HCT116 (cell line): ENCODE measurements at regions not wholly inside any gene's neighbourhood (a gene's known extent, or its start where the extent isn't known, plus 50 kb on each side); places are given as distances from the start of the nearest gene placed in this dataset.

Experiments used
- ATAC-seq: fragments of 200-7000 bp; cut with Tn5 transposase; 2 replicates; pipeline ENCODE4 v1.9.1; 2020; ENCODE audit warnings: mild to moderate bottlenecking, moderate library complexity
- BruUV-seq: library from RNA; stranded (reverse); fragments of 400-500 nt; replicated peaks from 2 replicates; lab custom pipeline; 2021; lab: Mats Ljungman, UMichigan
- CTCF ChIA-PET: fragments of 300-600 bp; sonication (Branson Sonifier 250); formaldehyde crosslinking; loops from one replicate; lab custom pipeline; 2021; ENCODE audit warnings: antibody characterized with exemption; lab: Charles Lee
- POLR2A ChIA-PET: fragments of 300-600, 350-600 bp; sonication (Branson Sonifier 250); formaldehyde crosslinking; loops from one replicate; lab custom pipeline; 2021; ENCODE audit warnings: antibody characterized with exemption; lab: Charles Lee
- RAD21 ChIA-PET, 2 experiments: fragments of 300-600 bp; sonication (Branson Sonifier 250); formaldehyde crosslinking; loops; one replicate each; lab custom pipeline; 2023; ENCODE audit warnings: low total read pairs in 2 of 2; ENCODE audit not compliant: uncharacterized antibody in 2 of 2, unreplicated experiment in 2 of 2, low non-redundant PET in 1 of 2; lab: Charles Lee
- DNase-seq: peaks from one replicate; pipeline ENCODE4 v3.0.0-alpha.2; 2010; ENCODE audit warnings: low read depth, low spot score
- H2AFZ ChIP-seq: fragments of 200-600 bp; shearing (Covaris generic), sonication (generic); 2 replicates; pipeline ENCODE4 v1.6.1; 2017; ENCODE audit warnings: low read depth, mixed run types, mixed read lengths, antibody characterized with exemption, low read length; ENCODE audit not compliant: poor library complexity, severe bottlenecking
- H3K27ac ChIP-seq: 2 replicates; pipeline ENCODE4 v1.5.1; 2012; ENCODE audit warnings: low read depth, low read length
- H3K27me3 ChIP-seq: fragments of 200-600 bp; sonication (generic); 2 replicates; pipeline ENCODE4 v1.6.1; 2016; ENCODE audit warnings: mixed run types, low read length, mixed read lengths; ENCODE audit not compliant: insufficient read depth
- H3K36me3 ChIP-seq, 2 experiments: fragments of 200-500 bp in 1 of 2; fragments of 200-600 bp in 1 of 2; sonication (Bioruptor generic) in 1 of 2; sonication (generic) in 1 of 2; 2 replicates each; pipeline versions ENCODE4 v1.5.1 to v1.6.1; 2014 to 2016; ENCODE audit warnings: low read length in 2 of 2, inconsistent platforms in 1 of 2, mixed read lengths in 1 of 2, mixed run types in 1 of 2; ENCODE audit not compliant: insufficient read depth in 2 of 2, control insufficient read depth in 1 of 2
- H3K4me1 ChIP-seq, 2 experiments: fragments of 200-600 bp in 1 of 2; sonication (generic) in 1 of 2; 2 replicates each; pipeline versions ENCODE4 v1.5.1 to v1.6.1; 2012 to 2017; ENCODE audit warnings: low read length in 2 of 2, inconsistent platforms in 1 of 2, mild to moderate bottlenecking in 1 of 2, mixed read lengths in 1 of 2, mixed run types in 1 of 2, moderate library complexity in 1 of 2; ENCODE audit not compliant: insufficient read depth in 2 of 2, control insufficient read depth in 1 of 2
- H3K4me2 ChIP-seq: fragments of 200-600 bp; sonication (generic); 2 replicates; pipeline ENCODE4 v1.6.1; 2017; ENCODE audit warnings: mixed run types, low read length, mixed read lengths
- H3K4me3 ChIP-seq, 2 experiments: fragments of 200-600 bp in 1 of 2; sonication (generic) in 1 of 2; replicated peaks in 1 of 2; 2 replicates each; pipeline ENCODE4 v1.5.1; 2011 to 2016; ENCODE audit warnings: low read length in 2 of 2, control low read depth in 1 of 2, low read depth in 1 of 2, mild to moderate bottlenecking in 1 of 2, mixed read lengths in 1 of 2, mixed run types in 1 of 2
- H3K79me2 ChIP-seq: fragments of 200-600 bp; sonication (generic); 2 replicates; pipeline ENCODE4 v1.6.1; 2017; ENCODE audit warnings: mild to moderate bottlenecking, mixed run types, low read length, moderate library complexity, mixed read lengths; ENCODE audit not compliant: insufficient read depth
- H3K9ac ChIP-seq: fragments of 200-600 bp; sonication (generic); 2 replicates; pipeline ENCODE4 v1.6.1; 2016; ENCODE audit warnings: low read length, mixed read lengths
- H3K9me2 ChIP-seq: fragments of 200-600 bp; sonication (generic), shearing (Covaris generic); 2 replicates; pipeline ENCODE4 v1.6.1; 2017; ENCODE audit warnings: mixed run types, mild to moderate bottlenecking, moderate library complexity; ENCODE audit not compliant: insufficient read depth
- H3K9me3 ChIP-seq, 2 experiments: fragments of 200-500 bp in 1 of 2; fragments of 200-600 bp in 1 of 2; sonication (Bioruptor generic) in 1 of 2; sonication (generic) in 1 of 2; 2 replicates each; pipeline ENCODE4 v1.6.1; 2014 to 2017; ENCODE audit warnings: low read length in 2 of 2, mixed read lengths in 2 of 2, inconsistent platforms in 1 of 2, low read depth in 1 of 2, mild to moderate bottlenecking in 1 of 2, mixed run types in 1 of 2, moderate library complexity in 1 of 2; ENCODE audit not compliant: control insufficient read depth in 1 of 2, insufficient read depth in 1 of 2
- H4K20me1 ChIP-seq: fragments of 200-600 bp; sonication (generic), shearing (Covaris generic); 2 replicates; pipeline ENCODE4 v1.6.1; 2017; ENCODE audit warnings: mixed run types, mild to moderate bottlenecking, moderate library complexity; ENCODE audit not compliant: insufficient read depth
- ATF3 ChIP-seq: IDR thresholded peaks from 2 replicates; pipeline ENCODE4 v1.6.1; 2012
- CBX3 ChIP-seq: IDR thresholded peaks from 2 replicates; pipeline ENCODE4 v1.6.1; 2012; ENCODE audit warnings: low read depth
- CEBPB ChIP-seq: IDR thresholded peaks from 2 replicates; pipeline ENCODE4 v1.6.1; 2012; ENCODE audit warnings: low read depth
- EGR1 ChIP-seq: IDR thresholded peaks from 2 replicates; pipeline ENCODE4 v1.6.1; 2012; ENCODE audit warnings: low read depth
- ELF1 ChIP-seq: IDR thresholded peaks from 2 replicates; pipeline ENCODE4 v1.6.1; 2012; ENCODE audit warnings: low read depth, borderline replicate concordance
- EZH2phosphoT487 ChIP-seq: fragments of 200-600 bp; IDR thresholded peaks from 2 replicates; pipeline ENCODE4 v1.6.1; 2018; ENCODE audit warnings: antibody characterized with exemption, borderline replicate concordance
- JUND ChIP-seq: IDR thresholded peaks from 2 replicates; pipeline ENCODE4 v1.6.1; 2012
- POLR2A ChIP-seq: IDR thresholded peaks from 2 replicates; pipeline ENCODE4 v1.7.0; 2011; ENCODE audit warnings: borderline replicate concordance; ENCODE audit not compliant: insufficient read depth, insufficient read length; ENCODE audit errors: extremely low read depth
- POLR2AphosphoS5 ChIP-seq: IDR thresholded peaks from 2 replicates; pipeline ENCODE4 v1.6.1; 2011; ENCODE audit warnings: mild to moderate bottlenecking, low read depth, low read length, moderate library complexity
- RAD21 ChIP-seq: IDR thresholded peaks from 2 replicates; pipeline ENCODE4 v1.6.1; 2012; ENCODE audit warnings: low read depth, mild to moderate bottlenecking
- SIN3A ChIP-seq: IDR thresholded peaks from 2 replicates; pipeline ENCODE4 v1.6.1; 2012; ENCODE audit warnings: low read depth
- SRF ChIP-seq: IDR thresholded peaks from 2 replicates; pipeline ENCODE4 v1.6.1; 2012; ENCODE audit warnings: low read depth
- TCF7L2 ChIP-seq: IDR thresholded peaks from 2 replicates; pipeline ENCODE4 v1.7.0; 2011; ENCODE audit warnings: borderline replicate concordance, inconsistent platforms; ENCODE audit not compliant: insufficient read depth, insufficient read length; ENCODE audit errors: extremely low read depth
- ZFX ChIP-seq: fragments of 450-650 bp; IDR thresholded peaks from 2 replicates; pipeline ENCODE4 v1.6.1; 2017
- ZNF274 ChIP-seq: fragments of 200-500 bp; sonication (Bioruptor generic); IDR thresholded peaks from 2 replicates; pipeline ENCODE4 v1.6.1; 2014; ENCODE audit warnings: mild to moderate bottlenecking, low read depth, low read length, inconsistent platforms
- intact Hi-C: fragments of 100-400 bp; cut with micrococcal nuclease; formaldehyde crosslinking; loops from 2 replicates; pipeline ENCODE4 v1.10.0; 2022
- TF ChIP-seq, protein P1 (sequence below): IDR thresholded peaks from 2 replicates; pipeline ENCODE4 v1.6.1; 2011; ENCODE audit warnings: mild to moderate bottlenecking, low read length, moderate library complexity; ENCODE audit not compliant: insufficient replicate concordance; ENCODE audit errors: extremely low read depth
- TF ChIP-seq, protein P2 (sequence below), 3 experiments: fragments of 200-600 bp in 1 of 3; sonication (generic) in 1 of 3; IDR thresholded peaks in 2 of 3; conservative IDR thresholded peaks in 1 of 3; 2 replicates each; pipeline ENCODE4 v1.5.1; 2012 to 2017; ENCODE audit warnings: low read depth in 2 of 3, low read length in 2 of 3, antibody characterized with exemption in 1 of 3, borderline replicate concordance in 1 of 3, control low read depth in 1 of 3, mild to moderate bottlenecking in 1 of 3, mixed read lengths in 1 of 3, mixed run types in 1 of 3, moderate library complexity in 1 of 3; ENCODE audit not compliant: insufficient read depth in 1 of 3
- TF ChIP-seq, protein P3 (sequence below): IDR thresholded peaks from 2 replicates; pipeline ENCODE4 v1.6.1; 2012
- TF ChIP-seq, protein P4 (sequence below): IDR thresholded peaks from 2 replicates; pipeline ENCODE4 v1.6.1; 2012; ENCODE audit warnings: low read depth

GRCh38 chr16:20247076-20247475 lies 80.2 kb downstream of the GP2 start (continued):
- TF ChIP-seq, protein P1, sequence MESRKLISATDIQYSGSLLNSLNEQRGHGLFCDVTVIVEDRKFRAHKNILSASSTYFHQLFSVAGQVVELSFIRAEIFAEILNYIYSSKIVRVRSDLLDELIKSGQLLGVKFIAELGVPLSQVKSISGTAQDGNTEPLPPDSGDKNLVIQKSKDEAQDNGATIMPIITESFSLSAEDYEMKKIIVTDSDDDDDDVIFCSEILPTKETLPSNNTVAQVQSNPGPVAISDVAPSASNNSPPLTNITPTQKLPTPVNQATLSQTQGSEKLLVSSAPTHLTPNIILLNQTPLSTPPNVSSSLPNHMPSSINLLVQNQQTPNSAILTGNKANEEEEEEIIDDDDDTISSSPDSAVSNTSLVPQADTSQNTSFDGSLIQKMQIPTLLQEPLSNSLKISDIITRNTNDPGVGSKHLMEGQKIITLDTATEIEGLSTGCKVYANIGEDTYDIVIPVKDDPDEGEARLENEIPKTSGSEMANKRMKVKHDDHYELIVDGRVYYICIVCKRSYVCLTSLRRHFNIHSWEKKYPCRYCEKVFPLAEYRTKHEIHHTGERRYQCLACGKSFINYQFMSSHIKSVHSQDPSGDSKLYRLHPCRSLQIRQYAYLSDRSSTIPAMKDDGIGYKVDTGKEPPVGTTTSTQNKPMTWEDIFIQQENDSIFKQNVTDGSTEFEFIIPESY: no peak
- no peak for TF ChIP-seq EGR1
- TF ChIP-seq RAD21: no peak
- TF ChIP-seq TCF7L2: no peak
- no peak for TF ChIP-seq POLR2A

DNA sequence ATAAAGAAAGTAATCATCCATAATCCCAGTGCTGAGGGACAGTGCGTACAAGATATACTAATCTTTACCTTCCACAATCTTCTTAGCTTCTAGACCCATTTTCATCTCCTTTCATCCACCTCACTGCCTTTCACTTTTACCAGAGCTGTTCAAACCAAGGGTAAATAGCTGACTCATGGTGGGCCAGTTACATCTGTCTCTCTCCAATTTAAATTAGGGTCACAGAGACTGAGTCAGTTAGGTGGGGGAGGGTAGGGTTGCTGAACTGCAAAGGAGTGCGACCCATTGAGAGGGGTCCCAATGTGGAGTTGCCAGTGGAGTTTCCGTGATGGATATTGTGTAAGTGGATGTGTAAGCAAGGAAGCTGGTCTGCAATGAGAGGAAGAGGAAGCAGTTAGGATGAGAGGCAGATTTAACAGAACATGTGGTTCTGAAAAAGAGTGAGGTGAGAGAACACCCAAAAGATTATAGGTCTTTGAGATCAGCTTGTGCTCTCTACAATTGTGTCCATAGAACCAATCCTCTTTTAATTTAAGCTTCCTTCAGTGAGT lies 83.5 kb downstream of the GP2 start:
- Histone ChIP-seq H3K9me2 (no peaks in the 10 kb centered on the region), H3K79me2 (no peaks in the 10 kb centered on the region), H3K4me1 (no peaks in the 10 kb centered on the region)
- TF ChIP-seq RAD21 (no peak), SRF (no peak), EZH2phosphoT487 (no peak), ATF3 (no peak), ZNF274 (no peak), CEBPB (no peak), POLR2AphosphoS5 (no peak), CBX3 (no peak), JUND (no peak), ZFX (no peak), SIN3A (no peak), ELF1 (no peak), TCF7L2 (no peak)
- TF ChIP-seq, protein P2, sequence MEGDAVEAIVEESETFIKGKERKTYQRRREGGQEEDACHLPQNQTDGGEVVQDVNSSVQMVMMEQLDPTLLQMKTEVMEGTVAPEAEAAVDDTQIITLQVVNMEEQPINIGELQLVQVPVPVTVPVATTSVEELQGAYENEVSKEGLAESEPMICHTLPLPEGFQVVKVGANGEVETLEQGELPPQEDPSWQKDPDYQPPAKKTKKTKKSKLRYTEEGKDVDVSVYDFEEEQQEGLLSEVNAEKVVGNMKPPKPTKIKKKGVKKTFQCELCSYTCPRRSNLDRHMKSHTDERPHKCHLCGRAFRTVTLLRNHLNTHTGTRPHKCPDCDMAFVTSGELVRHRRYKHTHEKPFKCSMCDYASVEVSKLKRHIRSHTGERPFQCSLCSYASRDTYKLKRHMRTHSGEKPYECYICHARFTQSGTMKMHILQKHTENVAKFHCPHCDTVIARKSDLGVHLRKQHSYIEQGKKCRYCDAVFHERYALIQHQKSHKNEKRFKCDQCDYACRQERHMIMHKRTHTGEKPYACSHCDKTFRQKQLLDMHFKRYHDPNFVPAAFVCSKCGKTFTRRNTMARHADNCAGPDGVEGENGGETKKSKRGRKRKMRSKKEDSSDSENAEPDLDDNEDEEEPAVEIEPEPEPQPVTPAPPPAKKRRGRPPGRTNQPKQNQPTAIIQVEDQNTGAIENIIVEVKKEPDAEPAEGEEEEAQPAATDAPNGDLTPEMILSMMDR (IDR thresholded peaks at IDR 0.05 in 2 of 3, conservative IDR thresholded peaks at IDR 0.05 in 1 of 3; ENCODE audit: borderline replicate concordance in 1 of 3, insufficient read depth in 1 of 3, low read depth in 2 of 3, low read length in 2 of 3): no peak
- TF ChIP-seq, protein P3, sequence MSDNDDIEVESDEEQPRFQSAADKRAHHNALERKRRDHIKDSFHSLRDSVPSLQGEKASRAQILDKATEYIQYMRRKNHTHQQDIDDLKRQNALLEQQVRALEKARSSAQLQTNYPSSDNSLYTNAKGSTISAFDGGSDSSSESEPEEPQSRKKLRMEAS: no peak
- TF ChIP-seq, protein P4, sequence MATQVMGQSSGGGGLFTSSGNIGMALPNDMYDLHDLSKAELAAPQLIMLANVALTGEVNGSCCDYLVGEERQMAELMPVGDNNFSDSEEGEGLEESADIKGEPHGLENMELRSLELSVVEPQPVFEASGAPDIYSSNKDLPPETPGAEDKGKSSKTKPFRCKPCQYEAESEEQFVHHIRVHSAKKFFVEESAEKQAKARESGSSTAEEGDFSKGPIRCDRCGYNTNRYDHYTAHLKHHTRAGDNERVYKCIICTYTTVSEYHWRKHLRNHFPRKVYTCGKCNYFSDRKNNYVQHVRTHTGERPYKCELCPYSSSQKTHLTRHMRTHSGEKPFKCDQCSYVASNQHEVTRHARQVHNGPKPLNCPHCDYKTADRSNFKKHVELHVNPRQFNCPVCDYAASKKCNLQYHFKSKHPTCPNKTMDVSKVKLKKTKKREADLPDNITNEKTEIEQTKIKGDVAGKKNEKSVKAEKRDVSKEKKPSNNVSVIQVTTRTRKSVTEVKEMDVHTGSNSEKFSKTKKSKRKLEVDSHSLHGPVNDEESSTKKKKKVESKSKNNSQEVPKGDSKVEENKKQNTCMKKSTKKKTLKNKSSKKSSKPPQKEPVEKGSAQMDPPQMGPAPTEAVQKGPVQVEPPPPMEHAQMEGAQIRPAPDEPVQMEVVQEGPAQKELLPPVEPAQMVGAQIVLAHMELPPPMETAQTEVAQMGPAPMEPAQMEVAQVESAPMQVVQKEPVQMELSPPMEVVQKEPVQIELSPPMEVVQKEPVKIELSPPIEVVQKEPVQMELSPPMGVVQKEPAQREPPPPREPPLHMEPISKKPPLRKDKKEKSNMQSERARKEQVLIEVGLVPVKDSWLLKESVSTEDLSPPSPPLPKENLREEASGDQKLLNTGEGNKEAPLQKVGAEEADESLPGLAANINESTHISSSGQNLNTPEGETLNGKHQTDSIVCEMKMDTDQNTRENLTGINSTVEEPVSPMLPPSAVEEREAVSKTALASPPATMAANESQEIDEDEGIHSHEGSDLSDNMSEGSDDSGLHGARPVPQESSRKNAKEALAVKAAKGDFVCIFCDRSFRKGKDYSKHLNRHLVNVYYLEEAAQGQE: no peak
- TF ChIP-seq, all 23 proteins: peak for 0
- Histone ChIP-seq H2AFZ (no peak overlapping the region), H3K4me2 (no peak overlapping the region), H3K9me3 (no peaks in the 10 kb centered on the region), H3K27me3 (peaks cover 17% of the 10 kb centered on the region), H3K27ac (no peak overlapping the region), H3K36me3 (no peaks in the 10 kb centered on the region), H3K9ac (no peak overlapping the region), H3K4me3 (no peak overlapping the region), H4K20me1 (no peaks in the 10 kb centered on the region)
- ChIA-PET RAD21 (no interaction called here), CTCF (interaction anchor here (0.8 kb wide), 1 partner anchor 57 kb away, joined by 3 read pairs; no protein-coding TSS in a partner anchor), POLR2A (no interaction called here)
- intact Hi-C loops: no loop called here
- ATAC-seq: no peak
- BruUV-seq: no TSS peak
- no peak for DNase-seq
